Mesendoderm (in vitro differentiated cells): ENCODE measurements at regions not wholly inside any gene's neighbourhood (a gene's known extent, or its start where the extent isn't known, plus 50 kb on each side); places are given as distances from the start of the nearest gene placed in this dataset.

Source experiments
- DNase-seq: peaks from one replicate; pipeline ENCODE4 v3.0.0; 2013
- H2AK5ac ChIP-seq: 2 replicates; pipeline ENCODE4 v1.6.1; 2013; ENCODE audit warnings: low read length, inconsistent platforms
- H2BK120ac ChIP-seq: 2 replicates; pipeline ENCODE4 v1.6.1; 2013; ENCODE audit warnings: low read depth, mild to moderate bottlenecking, low read length, moderate library complexity, mixed read lengths
- H2BK15ac ChIP-seq: replicated peaks from 2 replicates; pipeline ENCODE4 v1.6.1; 2013; ENCODE audit warnings: low read depth, mild to moderate bottlenecking, moderate library complexity
- H2BK5ac ChIP-seq: 2 replicates; pipeline ENCODE4 v1.6.1; 2013; ENCODE audit warnings: low read length, inconsistent platforms
- H3K18ac ChIP-seq: 2 replicates; pipeline ENCODE4 v1.6.1; 2013; ENCODE audit warnings: mild to moderate bottlenecking, low read length, mixed read lengths
- H3K23ac ChIP-seq: one replicate; pipeline ENCODE4 v1.6.1; 2013; ENCODE audit warnings: low read length
- H3K27ac ChIP-seq: 2 replicates; pipeline ENCODE4 v1.5.1; 2013; ENCODE audit warnings: low read depth, mild to moderate bottlenecking, inconsistent platforms, low read length, moderate library complexity
- H3K27me3 ChIP-seq: 2 replicates; pipeline ENCODE4 v1.6.1; 2013; ENCODE audit warnings: low read length, control low read depth, mild to moderate bottlenecking, inconsistent platforms; ENCODE audit not compliant: insufficient read depth, poor library complexity
- H3K36me3 ChIP-seq: 2 replicates; pipeline ENCODE4 v1.6.1; 2013; ENCODE audit warnings: low read length, inconsistent platforms; ENCODE audit not compliant: control insufficient read depth, insufficient read depth
- H3K4ac ChIP-seq: one replicate; pipeline ENCODE4 v1.6.1; 2013; ENCODE audit warnings: low read depth, mild to moderate bottlenecking, low read length, moderate library complexity
- H3K4me1 ChIP-seq: 2 replicates; pipeline ENCODE4 v1.6.1; 2013; ENCODE audit warnings: low read depth, low read length, inconsistent platforms; ENCODE audit not compliant: control insufficient read depth
- H3K4me2 ChIP-seq: 2 replicates; pipeline ENCODE4 v1.6.1; 2013; ENCODE audit warnings: low read length
- H3K4me3 ChIP-seq: 2 replicates; pipeline ENCODE4 v1.5.1; 2013; ENCODE audit warnings: mild to moderate bottlenecking, low read length
- H3K56ac ChIP-seq: one replicate; pipeline ENCODE4 v1.6.1; 2013; ENCODE audit warnings: low read length
- H3K79me1 ChIP-seq: 2 replicates; pipeline ENCODE4 v1.6.1; 2013; ENCODE audit warnings: low read length, inconsistent platforms
- H3K79me2 ChIP-seq: 2 replicates; pipeline ENCODE4 v1.6.1; 2013; ENCODE audit warnings: mild to moderate bottlenecking, low read length; ENCODE audit not compliant: control insufficient read depth, insufficient read depth
- H3K9ac ChIP-seq: 2 replicates; pipeline ENCODE4 v1.6.1; 2013; ENCODE audit warnings: low read length, inconsistent platforms
- H4K5ac ChIP-seq: one replicate; pipeline ENCODE4 v1.6.1; 2013; ENCODE audit warnings: low read length
- H4K8ac ChIP-seq: one replicate; pipeline ENCODE4 v1.6.1; 2013; ENCODE audit warnings: low read depth, mild to moderate bottlenecking, control low read depth, low read length, moderate library complexity
- WGBS: extraction: QIAGEN DNeasy Blood & Tissue Kit; methylation state at CpG from one replicate; pipeline ENCODE4 v1.1.7; 2013; ENCODE audit warnings: low lambda C conversion rate, missing lambda C conversion rate; ENCODE audit not compliant: insufficient coverage; ENCODE audit errors: extremely low coverage; 5-methylcytosine and 5-hydroxymethylcytosine counted together

- H3K56ac ChIP-seq, result no peak overlapping the region
- H3K4me2 ChIP-seq, result no peak overlapping the region
- H3K9ac ChIP-seq, result no peak overlapping the region
- no peak overlapping the region for H3K4me3 ChIP-seq
- no peaks in the 10 kb centered on the region for H3K79me2 ChIP-seq
- no peak overlapping the region for H3K23ac ChIP-seq
- DNase-seq, result no peak
- H3K27me3 ChIP-seq, result no peaks in the 10 kb centered on the region
- H3K4me1 ChIP-seq, result peaks cover 9% of the 10 kb centered on the region
- no peak overlapping the region for H2BK15ac ChIP-seq
- peak overlapping the region; percentile 76 for H3K18ac ChIP-seq
- H2BK5ac ChIP-seq, result peak overlapping the region; percentile 30
- H4K8ac ChIP-seq, result no peak overlapping the region
- no peak overlapping the region for H4K5ac ChIP-seq
- no CpG with 5 or more reads among the region's 4 CpGs for WGBS
- no peaks in the 10 kb centered on the region for H3K79me1 ChIP-seq
- peak overlapping the region; percentile 65 for H2AK5ac ChIP-seq
- H2BK120ac ChIP-seq, result no peak overlapping the region
- no peaks in the 10 kb centered on the region for H3K36me3 ChIP-seq
- no peak overlapping the region for H3K27ac ChIP-seq
- H3K4ac ChIP-seq, result no peak overlapping the region
Observed at GRCh38 chr11:106463796-106464201, 386.3 kb downstream of the AASDHPPT start.

GRCh38 chr11:106464728-106465127 is 387.3 kb downstream of the AASDHPPT start:
- Histone ChIP-seq H2BK120ac (peak overlapping the region; percentile 92), H3K23ac (no peak overlapping the region), H3K36me3 (no peaks in the 10 kb centered on the region), H3K79me2 (no peaks in the 10 kb centered on the region), H3K18ac (peak overlapping the region; percentile 19), H3K4me2 (no peak overlapping the region), H2BK15ac (no peak overlapping the region), H2BK5ac (no peak overlapping the region), H4K5ac (no peak overlapping the region), H3K27ac (no peak overlapping the region), H4K8ac (no peak overlapping the region), H3K56ac (no peak overlapping the region), H3K27me3 (no peaks in the 10 kb centered on the region), H3K4me1 (peaks cover 9% of the 10 kb centered on the region), H3K79me1 (no peaks in the 10 kb centered on the region), H3K4ac (no peak overlapping the region), H3K4me3 (no peak overlapping the region), H3K9ac (no peak overlapping the region), H2AK5ac (no peak overlapping the region)
- DNase-seq, result no peak

DNA sequence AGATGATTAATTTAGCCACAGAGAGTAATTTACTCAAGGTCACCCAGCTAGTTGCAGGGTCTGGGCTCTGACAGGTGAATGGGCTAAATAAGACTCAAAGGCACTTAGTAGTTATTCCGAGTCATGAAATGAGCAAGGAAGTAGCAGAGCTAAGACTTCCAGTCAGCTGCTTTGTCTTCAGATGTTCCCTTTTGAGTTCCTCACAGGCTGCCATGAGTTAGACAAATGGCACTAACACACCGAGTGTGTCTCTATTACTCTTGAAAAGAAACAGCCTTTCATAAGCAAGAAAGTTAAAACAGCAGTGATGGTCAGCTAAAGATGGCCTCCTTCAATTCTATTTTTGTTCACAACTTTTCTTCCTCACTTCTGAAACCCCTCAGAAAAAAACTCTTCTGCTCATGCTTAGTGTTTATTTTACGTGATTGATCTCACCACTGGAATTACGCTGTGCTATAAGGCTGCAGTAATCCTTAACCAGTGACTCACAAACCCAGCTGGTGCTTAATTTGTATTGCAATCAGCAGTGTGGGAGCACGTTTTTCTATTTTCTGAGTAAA is 389.1 kb downstream of the AASDHPPT start:
- Histone ChIP-seq H3K27me3 (no peaks in the 10 kb centered on the region), H3K4me2 (no peak overlapping the region), H3K4me3 (no peak overlapping the region), H3K4ac (no peak overlapping the region), H3K27ac (no peak overlapping the region), H3K79me2 (no peaks in the 10 kb centered on the region), H2AK5ac (no peak overlapping the region), H3K79me1 (no peaks in the 10 kb centered on the region), H2BK15ac (peak overlapping the region; percentile 19), H3K9ac (no peak overlapping the region), H2BK120ac (no peak overlapping the region), H3K36me3 (no peaks in the 10 kb centered on the region), H4K5ac (no peak overlapping the region), H2BK5ac (no peak overlapping the region), H3K4me1 (peaks cover 6% of the 10 kb centered on the region), H3K56ac (no peak overlapping the region), H4K8ac (no peak overlapping the region), H3K23ac (no peak overlapping the region), H3K18ac (no peak overlapping the region)
- DNase-seq, result no peak
- no CpG with 5 or more reads among the region's 5 CpGs for WGBS

GRCh38 chr11:106467501-106467900 is 390.0 kb downstream of the AASDHPPT start:
- no peak overlapping the region for H3K56ac ChIP-seq
- H3K18ac ChIP-seq, result no peak overlapping the region
- no peak for DNase-seq
- H3K79me1 ChIP-seq, result no peaks in the 10 kb centered on the region
- no peaks in the 10 kb centered on the region for H3K36me3 ChIP-seq
- no peak overlapping the region for H2BK5ac ChIP-seq
- H3K79me2 ChIP-seq, result no peaks in the 10 kb centered on the region
- no peak overlapping the region for H3K4me3 ChIP-seq
- no peak overlapping the region for H2BK120ac ChIP-seq
- no peak overlapping the region for H3K4ac ChIP-seq
- no peak overlapping the region for H2AK5ac ChIP-seq
- H3K27me3 ChIP-seq, result no peaks in the 10 kb centered on the region
- no peak overlapping the region for H2BK15ac ChIP-seq
- no peak overlapping the region for H3K9ac ChIP-seq
- no peak overlapping the region for H4K8ac ChIP-seq
- H4K5ac ChIP-seq, result no peak overlapping the region
- peaks cover 4% of the 10 kb centered on the region for H3K4me1 ChIP-seq
- no peak overlapping the region for H3K23ac ChIP-seq
- H3K27ac ChIP-seq, result no peak overlapping the region
- H3K4me2 ChIP-seq, result no peak overlapping the region

- Histone ChIP-seq H3K27ac (no peak overlapping the region), H2AK5ac (no peak overlapping the region)
Observed at GRCh38 chr11:106468086-106468485, 390.6 kb downstream of the AASDHPPT start.

GRCh38 chr11:106468531-106468930 is 391.1 kb downstream of the AASDHPPT start:
- no peaks in the 10 kb centered on the region for H3K27me3 ChIP-seq
- no peak overlapping the region for H2BK120ac ChIP-seq
- DNase-seq, result no peak
- no peak overlapping the region for H3K4me3 ChIP-seq
- H3K4me2 ChIP-seq, result no peak overlapping the region
- H2AK5ac ChIP-seq, result no peak overlapping the region
- no peak overlapping the region for H3K23ac ChIP-seq
- no CpG with 5 or more reads among the region's 1 CpG for WGBS
- H4K5ac ChIP-seq, result no peak overlapping the region
- H2BK15ac ChIP-seq, result peak overlapping the region; percentile 57
- no peak overlapping the region for H4K8ac ChIP-seq
- no peaks in the 10 kb centered on the region for H3K79me2 ChIP-seq
- H3K4ac ChIP-seq, result no peak overlapping the region
- no peak overlapping the region for H3K27ac ChIP-seq
- no peak overlapping the region for H3K9ac ChIP-seq
- H3K18ac ChIP-seq, result peak overlapping the region; percentile 28
- no peaks in the 10 kb centered on the region for H3K79me1 ChIP-seq
- H3K36me3 ChIP-seq, result no peaks in the 10 kb centered on the region
- no peak overlapping the region for H3K56ac ChIP-seq
- H2BK5ac ChIP-seq, result no peak overlapping the region
- peaks cover 4% of the 10 kb centered on the region for H3K4me1 ChIP-seq

More at GRCh38 chr11:106468086-106468485, 390.6 kb downstream of the AASDHPPT start:
- Histone ChIP-seq H3K4ac (no peak overlapping the region), H3K79me1 (no peaks in the 10 kb centered on the region), H3K23ac (no peak overlapping the region), H4K8ac (no peak overlapping the region), H3K4me1 (peaks cover 4% of the 10 kb centered on the region), H4K5ac (no peak overlapping the region), H2BK15ac (no peak overlapping the region), H3K4me2 (no peak overlapping the region), H2BK5ac (no peak overlapping the region), H3K36me3 (no peaks in the 10 kb centered on the region), H3K56ac (no peak overlapping the region), H2BK120ac (no peak overlapping the region), H3K27me3 (no peaks in the 10 kb centered on the region), H3K9ac (no peak overlapping the region), H3K18ac (peak overlapping the region; percentile 5), H3K4me3 (no peak overlapping the region), H3K79me2 (no peaks in the 10 kb centered on the region)
- no CpG with 5 or more reads among the region's 3 CpGs for WGBS
- DNase-seq, result no peak
